ENCODE measurements at regions not wholly inside any gene's neighbourhood (a gene's known extent, or its start where the extent isn't known, plus 50 kb on each side); places are given as distances from the start of the nearest gene placed in this dataset.
"Not testable (repeated sequence)": the region's sequence is repeated elsewhere in the genome, so short reads cannot be mapped to it uniquely, and the experiment has no call there.

- intact Hi-C loops (cut with DNase I): no loop called here
- no peak for ATAC-seq
- no peak for DNase-seq
Measured at GRCh38 chr9:26234865-26235264, 556.6 kb upstream of the TUSC1 start.

- no peak for ATAC-seq
- no peak for DNase-seq
- intact Hi-C loops (cut with DNase I): no loop called here
Measured at GRCh38 chr9:26231391-26231790, 553.1 kb upstream of the TUSC1 start.

DNA sequence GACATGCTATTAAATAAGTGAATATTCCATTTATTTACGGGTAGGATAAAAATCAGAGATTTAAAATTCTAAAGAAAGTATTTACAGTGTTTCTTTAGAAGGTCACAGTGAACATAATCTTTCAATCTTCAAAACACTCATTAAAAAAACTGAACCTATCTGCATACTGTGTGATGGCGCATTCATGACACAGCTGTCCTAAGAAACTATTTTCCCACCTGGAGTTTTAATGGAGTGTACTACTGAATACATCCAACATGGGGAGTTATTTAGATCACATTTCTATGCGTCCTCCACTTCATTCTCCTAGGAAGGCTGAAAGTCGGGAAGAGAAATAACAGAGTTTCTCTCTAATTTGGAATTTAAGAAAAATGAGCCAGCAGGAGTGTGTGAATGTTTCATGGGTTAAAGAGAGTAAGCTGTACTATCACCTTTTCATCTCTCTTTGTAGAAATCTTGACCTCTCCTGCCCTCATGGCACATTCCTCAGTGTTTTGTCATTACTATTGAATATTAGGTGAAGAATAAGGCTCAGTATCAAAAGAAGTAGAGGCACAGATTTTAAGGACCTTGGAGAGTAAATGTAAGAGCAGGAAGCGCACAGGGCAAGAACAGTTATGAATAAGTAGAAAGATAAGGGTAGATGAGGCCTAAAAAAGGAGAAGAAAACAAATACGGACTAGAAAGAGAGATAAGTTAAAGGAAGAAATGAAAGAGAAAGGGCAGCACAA, 551.2 kb upstream of the TUSC1 start:
- ATAC-seq (no peak), DNase-seq (no peak)
- intact Hi-C loops (cut with DNase I): no loop called here

DNA sequence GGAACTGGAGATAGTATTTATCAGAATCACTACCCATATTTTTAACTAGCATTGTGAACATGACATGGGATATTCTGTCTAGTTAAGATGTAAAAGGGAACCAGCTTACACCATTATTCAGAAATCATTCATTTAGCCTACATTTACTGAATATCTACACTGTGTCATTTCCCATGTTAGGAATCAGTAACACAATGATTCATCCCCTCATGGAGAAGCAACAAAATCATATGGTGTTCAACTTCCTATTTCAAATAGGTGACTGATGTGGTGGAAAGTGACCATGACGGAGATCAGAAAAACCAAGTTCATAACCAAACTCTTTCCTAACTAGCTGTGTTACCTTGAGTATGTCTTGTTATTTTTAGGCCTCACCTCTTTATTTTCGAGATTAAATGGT, 550.0 kb upstream of the TUSC1 start:
- intact Hi-C loops (cut with DNase I): no loop called here
- ATAC-seq (no peak), DNase-seq (no peak)

DNA sequence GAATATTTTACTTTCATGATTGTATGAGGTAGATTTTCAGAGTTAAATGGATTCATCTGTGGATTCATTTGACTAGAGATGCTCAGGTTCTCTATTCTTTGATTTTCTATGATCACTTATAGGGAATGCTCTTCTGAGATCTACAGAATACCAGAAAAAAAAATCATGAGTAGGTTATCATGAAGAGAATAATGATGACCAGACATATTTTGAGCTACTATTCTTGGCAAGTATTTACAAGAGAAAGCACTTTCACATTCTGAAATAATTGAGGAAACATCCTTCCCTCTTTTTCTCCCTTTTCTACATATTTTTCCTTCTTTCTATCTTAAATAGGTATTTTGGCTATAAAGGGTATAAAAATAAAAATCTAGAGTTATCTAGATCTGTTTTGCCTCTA, 543.0 kb upstream of the TUSC1 start:
- no peak for ATAC-seq
- intact Hi-C loops (cut with DNase I): no loop called here

DNA sequence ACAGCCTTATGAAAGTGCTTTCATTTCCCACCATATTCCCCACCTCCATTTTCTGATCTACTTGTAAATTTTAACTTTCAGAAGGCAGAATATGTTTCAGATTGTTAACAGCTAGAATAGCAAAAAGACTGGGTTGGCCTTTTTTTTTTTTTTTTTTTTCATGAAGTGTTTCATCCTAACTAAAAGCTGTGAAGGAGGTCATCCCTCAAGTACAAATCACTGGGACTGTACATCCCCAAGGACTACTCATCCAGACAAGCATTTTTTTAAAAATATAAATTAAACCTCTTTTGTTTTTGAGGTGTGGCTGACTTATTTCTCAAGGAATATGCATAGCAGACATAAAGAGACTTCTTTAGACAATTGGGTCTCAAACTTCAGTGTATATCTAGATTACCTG, 542.1 kb upstream of the TUSC1 start:
- intact Hi-C loops (cut with DNase I): no loop called here
- DNase-seq (no peak), ATAC-seq (no peak)

More for the DNA sequence above, 543.0 kb upstream of the TUSC1 start:
- no peak for DNase-seq

GRCh38 chr9:26219961-26220360, 541.7 kb upstream of the TUSC1 start:
- no peak for ATAC-seq
- intact Hi-C loops (cut with DNase I): no loop called here
- no peak for DNase-seq

DNA sequence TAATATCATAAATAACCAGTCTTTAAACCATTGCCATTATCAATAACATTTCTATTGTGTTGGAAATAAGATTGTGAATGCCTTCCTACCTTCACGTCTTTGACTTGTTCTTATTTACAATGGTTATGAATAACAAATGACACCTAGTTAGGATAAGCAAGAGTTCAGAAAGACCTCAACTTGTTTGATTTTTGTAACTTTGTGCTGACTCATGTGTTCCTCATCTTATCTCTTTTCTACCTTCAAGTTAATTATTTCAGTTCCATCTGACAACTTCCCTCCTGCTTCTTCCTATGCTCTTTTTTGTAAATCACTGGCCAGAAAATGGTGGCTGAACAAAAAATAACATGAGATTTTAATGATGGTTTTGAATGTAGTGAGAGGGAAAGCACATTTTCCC, 538.5 kb upstream of the TUSC1 start:
- ATAC-seq (no peak), DNase-seq (no peak)
- intact Hi-C loops (cut with DNase I): no loop called here

DNA sequence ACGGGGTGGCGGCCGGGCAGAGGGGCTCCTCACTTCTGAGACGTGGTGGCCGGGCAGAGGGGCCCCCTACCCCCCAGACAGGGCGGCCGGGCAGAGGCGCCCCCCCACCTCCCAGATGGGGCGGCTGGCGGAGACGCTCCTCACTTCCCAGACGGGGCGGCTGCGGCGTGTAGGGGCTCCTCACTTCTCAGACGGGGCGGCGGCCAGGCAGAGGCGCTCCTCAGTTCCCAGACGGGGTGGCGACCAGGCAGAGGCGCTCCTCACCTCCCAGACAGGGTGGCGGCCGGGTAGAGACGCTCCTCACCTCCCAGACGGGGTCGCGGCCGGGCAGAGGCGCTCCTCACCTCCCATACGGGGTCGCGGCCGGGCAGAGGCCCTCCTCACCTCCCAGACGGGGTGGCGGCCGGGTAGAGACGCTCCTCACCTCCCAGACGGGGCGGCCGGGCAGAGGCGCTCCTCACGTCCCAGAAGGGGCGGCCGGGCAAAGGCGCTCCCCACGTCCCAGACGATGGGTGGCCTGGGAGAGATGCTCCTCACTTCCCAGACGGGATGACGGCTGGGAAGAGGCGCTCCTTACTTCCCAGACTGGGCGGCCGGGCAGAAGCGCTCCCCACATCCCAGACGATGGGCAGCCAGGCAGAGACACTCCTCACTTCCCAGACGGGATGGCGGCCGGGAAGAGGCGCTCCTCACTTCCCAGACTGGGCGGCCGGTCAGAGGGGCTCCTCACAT, 536.6 kb upstream of the TUSC1 start:
- DNase-seq; ATAC-seq; intact Hi-C loops (cut with DNase I): not testable (repeated sequence)

- DNase-seq (no peak), ATAC-seq (peak in 1 of 2 donors; percentile 29)
- intact Hi-C loops (cut with DNase I): no loop called here
Measured at GRCh38 chr9:26210338-26210851, 532.2 kb upstream of the TUSC1 start.

GRCh38 chr9:26205261-26205660, 527.0 kb upstream of the TUSC1 start:
- ATAC-seq: no peak

DNA sequence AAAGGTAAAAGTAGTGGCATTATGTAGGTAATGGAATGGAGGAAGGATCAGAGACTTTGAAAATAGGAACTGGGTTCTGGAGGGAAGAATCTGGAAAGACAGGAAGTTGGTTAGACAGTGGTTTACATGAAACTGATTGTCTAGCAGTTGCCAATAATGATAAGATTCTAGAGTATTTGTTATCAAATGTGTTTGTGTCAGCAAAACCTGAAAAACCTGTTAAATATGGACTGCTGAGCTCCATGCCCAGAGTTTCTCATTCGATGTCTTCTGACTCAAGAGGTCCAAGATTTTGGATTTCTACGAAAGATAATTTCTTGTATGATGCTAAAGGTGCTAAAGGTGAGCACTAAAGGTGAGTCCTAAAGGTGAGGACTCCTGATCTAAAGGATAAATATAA, 515.0 kb upstream of the TUSC1 start:
- ATAC-seq: no peak
- no peak for DNase-seq
- intact Hi-C loops (cut with DNase I): no loop called here

More at GRCh38 chr9:26205261-26205660, 527.0 kb upstream of the TUSC1 start:
- intact Hi-C loops (cut with DNase I): no loop called here
- no peak for DNase-seq

DNA sequence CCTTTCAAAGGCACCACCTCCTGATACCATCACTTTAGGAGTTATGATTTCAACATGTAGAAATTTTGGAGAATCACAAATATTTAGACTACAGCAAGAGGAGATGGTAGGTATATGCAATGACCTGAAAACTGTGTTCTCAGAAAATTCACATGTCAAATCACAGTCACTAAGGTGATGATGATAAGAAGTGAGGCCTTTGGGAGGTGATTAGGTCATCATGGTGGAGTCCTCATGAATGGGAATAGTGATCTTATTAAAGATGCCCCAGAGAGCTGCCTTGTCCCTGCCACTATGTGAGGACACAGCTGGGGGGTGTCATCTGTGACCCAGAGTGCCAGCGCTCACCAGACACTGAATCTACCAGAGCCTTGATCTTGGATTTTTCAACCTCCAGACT, 513.5 kb upstream of the TUSC1 start:
- intact Hi-C loops (cut with DNase I): no loop called here

DNA sequence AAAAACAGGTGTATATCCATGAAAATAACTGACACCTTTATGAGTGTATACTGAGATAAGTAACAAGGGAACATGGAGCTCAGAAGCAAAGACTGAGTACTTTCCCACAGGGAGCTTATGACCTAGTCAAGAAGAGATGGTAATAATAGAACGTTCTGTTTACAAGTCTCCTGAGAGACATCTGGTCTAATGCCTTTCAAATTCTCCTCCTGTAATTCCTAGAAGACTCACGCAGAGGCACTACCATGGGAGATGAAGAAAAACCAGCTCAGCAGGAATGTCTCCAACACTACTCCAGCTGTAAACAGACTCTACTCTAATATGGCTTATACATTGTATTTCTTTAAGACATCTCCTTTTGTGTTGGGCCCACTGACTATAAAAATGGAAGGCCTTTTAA, 503.6 kb upstream of the TUSC1 start:
- DNase-seq (no peak), ATAC-seq (no peak)
- intact Hi-C loops (cut with DNase I): no loop called here

More for the DNA sequence above, 513.5 kb upstream of the TUSC1 start:
- DNase-seq: no peak
- ATAC-seq: no peak

- no peak for DNase-seq
- ATAC-seq: no peak
- intact Hi-C loops (cut with DNase I): no loop called here
Measured at GRCh38 chr9:26176628-26177027, 498.4 kb upstream of the TUSC1 start.

- intact Hi-C loops (cut with DNase I): no loop called here
- DNase-seq (no peak), ATAC-seq (no peak)
Measured at GRCh38 chr9:26175264-26175663, 497.0 kb upstream of the TUSC1 start.

GRCh38 chr9:26172301-26172700, 494.1 kb upstream of the TUSC1 start:
- DNase-seq: no peak
- ATAC-seq: no peak
- intact Hi-C loops (cut with DNase I): no loop called here

DNA sequence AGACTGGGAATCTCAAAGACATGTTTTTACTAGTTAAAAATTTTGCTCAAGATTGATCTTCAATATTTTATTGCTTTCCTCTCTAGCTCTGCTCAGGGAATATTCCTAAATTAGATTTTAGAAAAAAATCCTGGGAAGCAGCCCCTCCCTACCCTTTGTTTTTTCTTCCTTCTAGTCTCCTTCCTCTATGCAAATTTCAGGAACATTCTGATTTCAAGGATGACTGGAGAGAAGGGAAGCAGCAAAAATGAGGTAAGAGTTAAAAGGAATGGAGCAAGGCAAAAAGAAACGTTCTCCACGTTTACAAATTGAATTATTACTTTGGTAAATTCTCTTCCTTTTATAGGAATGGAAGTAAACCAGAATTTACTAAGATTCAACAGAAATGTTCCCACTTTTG, 493.4 kb upstream of the TUSC1 start:
- no peak for DNase-seq
- intact Hi-C loops (cut with DNase I): no loop called here
- ATAC-seq: no peak

- no peak for ATAC-seq
- DNase-seq: no peak
- intact Hi-C loops (cut with DNase I): no loop called here
Measured at GRCh38 chr9:26170190-26170589, 491.9 kb upstream of the TUSC1 start.

DNA sequence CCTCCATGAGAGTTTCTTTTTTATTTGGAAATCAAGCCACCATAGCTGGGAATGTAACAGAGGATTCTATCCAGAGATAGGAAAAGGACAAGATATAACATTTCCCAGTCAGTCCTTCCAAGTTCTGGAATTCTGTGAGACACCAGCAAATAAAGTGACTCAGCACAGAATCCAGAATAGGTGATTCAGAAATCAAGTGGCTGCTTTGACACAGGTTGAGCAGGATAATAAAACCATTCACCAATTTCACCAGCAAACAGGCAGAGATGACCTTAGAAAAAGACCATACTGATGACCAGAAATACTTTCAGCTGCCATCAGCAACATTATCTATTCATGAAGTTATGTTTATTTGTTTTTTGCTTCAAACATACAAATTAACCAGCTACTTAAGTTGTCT, 491.5 kb upstream of the TUSC1 start:
- intact Hi-C loops (cut with DNase I): no loop called here
- DNase-seq (no peak), ATAC-seq (no peak)

DNA sequence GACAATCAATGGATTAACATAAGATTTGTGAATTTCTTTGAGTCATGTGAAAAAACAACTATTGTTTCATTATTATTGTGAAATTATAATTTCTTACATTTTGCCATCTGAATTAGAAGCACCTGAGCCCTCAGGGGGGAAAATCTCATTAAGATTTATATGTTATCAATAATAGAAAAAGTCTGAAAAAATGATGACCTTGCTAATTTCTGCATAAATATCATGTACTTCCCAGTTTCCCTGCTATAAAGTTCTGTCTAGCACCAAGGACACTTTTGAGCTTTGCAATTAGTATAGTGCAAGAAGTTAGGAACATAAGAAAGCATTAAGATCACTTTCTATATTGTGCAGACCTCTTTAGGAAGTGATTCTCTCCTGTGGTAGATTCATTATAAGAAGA, 488.3 kb upstream of the TUSC1 start:
- ATAC-seq (no peak), DNase-seq (no peak)
- intact Hi-C loops (cut with DNase I): no loop called here

Measured in left cardiac atrium (tissue), 4 donors.